ENCODE measurements at regions not wholly inside any gene's neighbourhood (a gene's known extent, or its start where the extent isn't known, plus 50 kb on each side); places are given as distances from the start of the nearest gene placed in this dataset.

DNA sequence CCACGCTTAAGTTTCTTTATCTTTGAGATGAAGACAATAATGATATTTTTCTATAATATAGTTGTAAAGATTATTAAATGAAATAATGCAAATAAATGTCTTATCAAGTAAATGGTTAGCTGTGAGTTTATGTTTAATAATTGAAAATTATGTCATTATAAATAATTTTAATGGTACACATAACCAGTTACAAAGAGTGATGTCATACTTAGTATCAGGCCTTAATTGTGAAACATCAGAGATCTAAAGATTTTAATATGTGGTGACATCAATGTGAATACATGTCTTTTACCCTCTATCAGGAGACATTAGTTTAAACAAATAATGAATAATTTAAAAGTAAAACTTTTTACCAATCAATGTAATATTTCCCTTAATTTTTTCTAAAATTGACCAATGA, 63.8 kb upstream of the P2RY1 start:
- no peak for TF ChIP-seq POLR2A (IDR thresholded peaks at IDR 0.05)
- TF ChIP-seq, protein P1, sequence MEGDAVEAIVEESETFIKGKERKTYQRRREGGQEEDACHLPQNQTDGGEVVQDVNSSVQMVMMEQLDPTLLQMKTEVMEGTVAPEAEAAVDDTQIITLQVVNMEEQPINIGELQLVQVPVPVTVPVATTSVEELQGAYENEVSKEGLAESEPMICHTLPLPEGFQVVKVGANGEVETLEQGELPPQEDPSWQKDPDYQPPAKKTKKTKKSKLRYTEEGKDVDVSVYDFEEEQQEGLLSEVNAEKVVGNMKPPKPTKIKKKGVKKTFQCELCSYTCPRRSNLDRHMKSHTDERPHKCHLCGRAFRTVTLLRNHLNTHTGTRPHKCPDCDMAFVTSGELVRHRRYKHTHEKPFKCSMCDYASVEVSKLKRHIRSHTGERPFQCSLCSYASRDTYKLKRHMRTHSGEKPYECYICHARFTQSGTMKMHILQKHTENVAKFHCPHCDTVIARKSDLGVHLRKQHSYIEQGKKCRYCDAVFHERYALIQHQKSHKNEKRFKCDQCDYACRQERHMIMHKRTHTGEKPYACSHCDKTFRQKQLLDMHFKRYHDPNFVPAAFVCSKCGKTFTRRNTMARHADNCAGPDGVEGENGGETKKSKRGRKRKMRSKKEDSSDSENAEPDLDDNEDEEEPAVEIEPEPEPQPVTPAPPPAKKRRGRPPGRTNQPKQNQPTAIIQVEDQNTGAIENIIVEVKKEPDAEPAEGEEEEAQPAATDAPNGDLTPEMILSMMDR (IDR thresholded peaks at IDR 0.05) = no peak

All from uterus (tissue), 2 donors.